ENCODE measurements at regions not wholly inside any gene's neighbourhood (a gene's known extent, or its start where the extent isn't known, plus 50 kb on each side); places are given as distances from the start of the nearest gene placed in this dataset.
"Not testable (repeated sequence)": the region's sequence is repeated elsewhere in the genome, so short reads cannot be mapped to it uniquely, and the experiment has no call there.

DNA sequence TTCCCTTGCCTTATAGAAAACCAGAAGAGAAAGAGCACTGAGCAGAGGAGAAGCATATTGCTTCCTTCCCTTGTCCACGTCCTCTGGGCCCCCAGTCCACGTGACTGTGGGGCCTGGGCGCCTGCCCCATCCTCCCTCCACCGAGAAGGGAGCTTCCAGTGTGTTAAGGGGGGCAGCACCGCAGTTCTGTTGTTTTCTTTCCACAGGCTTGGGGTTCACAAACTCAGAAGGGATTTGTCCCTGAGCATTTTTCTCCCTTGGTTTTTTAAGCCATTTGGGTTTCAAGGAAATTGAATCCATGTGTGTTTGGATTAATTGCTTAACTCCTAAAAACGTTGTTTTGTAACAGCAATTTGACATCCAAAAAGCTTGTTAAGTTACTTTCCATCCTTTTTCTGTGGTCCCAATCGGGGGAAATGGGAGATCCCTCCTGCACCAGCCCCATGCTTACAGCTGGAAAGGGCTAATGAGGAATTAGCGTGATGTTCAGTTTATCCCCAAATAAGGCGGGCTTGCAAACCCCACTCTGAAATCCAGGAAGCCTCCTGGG, 347.5 kb upstream of the TNRC6C start:
- DNase-seq: no peak

GRCh38 chr17:77611791-77612502, 346.6 kb upstream of the TNRC6C start:
- peak; percentile 34 for DNase-seq

GRCh38 chr17:77613218-77613617, 345.3 kb upstream of the TNRC6C start:
- no peak for DNase-seq

GRCh38 chr17:77613627-77614026, 344.9 kb upstream of the TNRC6C start:
- DNase-seq: no peak

- no peak for DNase-seq
Measured at GRCh38 chr17:77615703-77616253, 342.7 kb upstream of the TNRC6C start.

DNA sequence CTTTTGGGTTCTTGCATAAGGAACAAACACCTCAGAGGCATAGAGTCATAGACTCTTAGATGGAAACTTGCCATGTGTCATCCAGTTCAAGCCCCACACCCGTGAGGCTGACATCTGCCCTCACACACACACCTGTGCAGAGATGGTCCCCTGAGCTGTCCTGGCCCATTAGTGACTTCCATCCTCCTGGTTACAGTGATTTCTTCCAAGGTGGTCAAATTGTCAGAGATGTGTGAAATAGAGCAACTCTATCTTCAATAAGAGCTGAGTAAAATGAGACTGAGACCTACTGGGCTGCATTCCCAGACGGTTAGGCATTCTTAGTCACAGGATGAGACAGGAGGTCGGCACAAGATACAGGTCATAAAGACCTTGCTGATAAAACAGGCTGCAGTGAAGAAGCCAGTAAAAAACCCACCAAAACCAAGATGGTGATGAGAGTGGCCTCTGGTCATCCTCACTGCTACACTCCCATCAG, 342.2 kb upstream of the TNRC6C start:
- DNase-seq: no peak

DNA sequence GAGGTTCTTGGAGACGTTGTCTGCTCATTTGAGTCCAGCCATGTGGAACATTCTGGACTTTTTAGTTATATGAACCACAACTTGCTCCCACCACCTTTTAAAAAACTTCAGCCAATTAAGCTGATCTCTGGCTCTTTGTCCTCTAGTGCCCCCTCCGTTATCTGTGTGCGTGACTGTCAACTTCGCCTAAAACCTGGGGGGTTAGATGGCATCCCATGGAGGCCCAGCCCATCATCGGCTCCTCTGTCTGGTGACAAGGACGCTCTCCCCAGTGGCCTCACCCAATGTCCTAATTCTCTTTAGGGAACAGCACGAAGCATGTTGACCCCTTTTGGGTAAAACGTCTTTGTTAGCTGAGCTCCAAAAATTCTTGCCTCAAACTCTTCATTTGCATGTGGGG, 341.0 kb upstream of the TNRC6C start:
- DNase-seq: no peak

DNA sequence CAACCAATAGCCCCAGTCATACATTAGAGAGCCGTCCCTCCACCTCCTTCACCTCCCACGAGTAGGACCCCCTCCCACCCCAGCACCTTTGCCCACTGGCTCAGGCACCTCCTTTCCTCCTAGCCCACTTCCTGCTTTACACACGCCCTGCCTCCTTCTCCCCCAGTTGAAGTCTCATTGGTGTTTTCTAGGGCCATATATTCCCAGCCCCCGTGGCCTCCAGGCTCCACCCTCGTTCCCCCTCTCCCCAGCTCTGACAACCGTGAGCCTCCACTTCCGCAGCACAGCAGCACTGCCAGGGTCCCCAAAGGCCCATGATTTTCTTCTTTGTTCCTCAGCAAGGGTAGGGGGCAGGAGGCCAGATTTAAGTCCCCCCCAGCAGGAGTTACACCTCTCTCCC, 340.3 kb upstream of the TNRC6C start:
- no peak for DNase-seq

DNA sequence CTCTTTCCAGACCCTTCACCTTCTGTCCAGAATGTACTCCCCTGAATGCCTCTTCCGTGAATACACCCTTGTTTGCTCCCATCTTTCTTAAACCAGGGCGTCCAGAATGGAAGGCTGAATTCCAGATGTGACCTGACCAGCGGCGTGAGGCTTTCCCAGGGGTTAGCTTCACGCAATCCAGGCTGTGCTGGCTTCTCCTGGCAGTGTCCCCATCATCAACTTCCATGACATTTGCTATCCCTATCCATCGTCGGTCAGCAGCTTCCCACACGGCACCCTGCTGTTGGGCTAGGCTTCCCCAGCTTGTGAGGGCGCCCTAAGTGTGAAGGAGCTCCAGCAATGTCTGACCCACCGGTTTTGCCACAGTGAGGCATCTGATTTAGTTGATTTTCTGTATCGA, 339.8 kb upstream of the TNRC6C start:
- no peak for DNase-seq

DNA sequence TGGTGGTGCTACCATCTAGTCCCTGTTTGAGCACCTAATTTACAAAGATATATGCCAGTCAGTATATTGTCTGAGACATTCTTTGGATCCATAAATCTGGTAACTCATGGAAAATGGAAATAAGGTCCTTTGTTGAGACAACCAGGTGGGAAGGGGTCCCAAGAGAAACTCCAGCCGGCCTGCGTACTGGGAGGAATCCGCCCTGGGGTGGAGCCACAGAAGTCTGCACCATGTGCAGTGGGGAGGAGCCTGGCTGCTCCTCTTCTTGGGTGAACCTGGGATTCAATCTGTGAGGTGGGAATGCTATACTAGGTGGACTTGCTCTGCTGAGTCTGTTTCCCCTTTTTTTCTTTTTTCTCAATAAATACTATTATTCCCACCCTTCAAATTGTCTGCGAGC, 339.2 kb upstream of the TNRC6C start:
- no peak for DNase-seq

DNA sequence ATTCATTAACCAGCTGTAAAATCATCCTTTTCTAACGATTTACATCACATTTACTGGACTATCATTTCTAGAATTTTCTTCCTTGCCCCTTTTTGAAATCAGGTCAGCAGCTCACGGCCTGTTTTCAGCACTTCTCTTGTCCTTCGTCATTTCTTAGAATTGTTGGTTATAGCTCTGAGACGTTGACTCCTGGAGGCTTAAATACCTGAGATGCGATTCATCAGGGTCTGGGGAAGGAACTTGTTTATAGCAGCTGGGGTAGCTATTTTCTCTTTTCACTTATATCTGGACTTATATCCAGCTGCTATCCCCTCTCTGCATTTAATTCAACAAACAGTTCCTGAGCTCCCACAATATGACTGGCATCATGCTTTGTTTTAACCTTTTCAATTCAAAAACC, 338.7 kb upstream of the TNRC6C start:
- DNase-seq: no peak

DNA sequence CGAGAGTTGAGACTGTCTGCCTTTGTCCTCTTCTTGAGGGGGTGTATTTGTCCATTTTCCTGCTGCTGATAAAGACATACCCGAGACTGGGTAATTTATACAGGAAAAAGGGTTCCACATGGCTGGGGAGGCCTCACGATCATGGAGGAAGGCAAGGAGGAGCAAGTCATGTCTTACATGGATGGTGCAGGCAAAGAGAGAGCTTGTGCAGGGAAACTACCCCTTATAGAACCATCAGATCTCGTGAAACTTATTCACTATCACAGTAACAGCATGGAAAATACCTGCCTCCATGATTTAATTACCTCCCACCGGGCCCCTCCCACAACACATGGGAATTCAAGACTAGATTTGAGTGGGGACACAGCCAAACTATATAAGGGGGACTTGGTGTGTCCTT, 338.2 kb upstream of the TNRC6C start:
- no peak for DNase-seq

DNA sequence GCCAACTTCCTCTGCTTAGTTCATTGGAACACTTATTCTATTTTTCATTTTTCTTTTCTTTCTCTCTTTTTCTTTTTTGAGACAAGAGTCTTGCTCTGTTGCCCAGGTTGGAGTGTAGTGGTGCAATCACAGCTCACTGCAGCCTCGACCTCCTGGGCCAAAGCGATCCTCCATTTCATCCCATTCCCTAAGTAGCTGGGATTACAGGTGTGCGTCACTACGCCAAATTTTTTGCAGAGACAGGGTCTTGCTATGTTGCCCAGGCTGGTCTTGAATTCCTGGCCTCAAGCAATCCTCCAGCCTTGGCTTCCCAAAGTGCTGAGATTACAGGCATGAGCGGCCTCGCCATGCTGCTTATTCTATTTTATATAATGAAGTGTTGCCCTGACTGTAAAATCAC, 336.4 kb upstream of the TNRC6C start:
- DNase-seq: not testable (repeated sequence)

DNA sequence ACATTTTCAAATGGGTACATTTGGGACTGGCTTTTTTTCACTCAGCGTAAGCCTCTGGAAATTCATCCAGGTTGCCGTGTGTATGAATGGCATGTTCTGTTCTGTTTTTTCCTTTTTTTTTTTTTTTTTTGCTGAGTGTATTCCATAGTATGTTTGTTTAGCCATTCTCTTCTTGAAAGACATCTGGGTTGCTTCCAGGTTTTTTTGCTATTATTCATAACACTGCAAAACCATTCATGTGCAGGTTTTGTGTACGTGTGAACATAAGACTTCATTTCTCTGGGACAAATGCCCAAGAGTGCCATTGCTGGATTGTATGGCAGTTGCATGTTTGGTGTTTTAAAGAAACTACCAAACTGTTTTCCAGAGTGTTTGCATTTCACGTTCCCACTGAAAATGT, 335.9 kb upstream of the TNRC6C start:
- no peak for DNase-seq

GRCh38 chr17:77623321-77623720, 335.2 kb upstream of the TNRC6C start:
- DNase-seq: not testable (repeated sequence)

- DNase-seq: no peak
Measured at GRCh38 chr17:77628035-77628434, 330.5 kb upstream of the TNRC6C start.

DNA sequence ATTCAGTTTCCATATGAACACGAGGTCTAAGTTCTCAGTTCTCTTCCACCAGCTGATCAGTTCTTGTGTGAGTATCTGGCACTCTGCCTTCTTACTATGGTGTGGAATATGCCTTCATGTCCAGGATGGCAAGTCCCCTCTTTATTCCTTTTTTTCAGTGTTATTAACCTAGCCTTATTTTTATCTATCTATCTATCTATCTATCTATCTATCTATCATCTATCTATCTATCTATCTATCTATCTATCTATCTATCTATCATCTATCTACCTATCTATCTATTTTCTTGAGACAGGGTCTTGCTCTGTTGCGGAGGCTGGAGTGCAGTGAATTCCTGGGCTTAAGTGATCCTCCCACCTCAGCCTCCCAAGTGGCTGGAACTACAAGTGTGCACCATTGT, 329.2 kb upstream of the TNRC6C start:
- DNase-seq: not testable (repeated sequence)

DNA sequence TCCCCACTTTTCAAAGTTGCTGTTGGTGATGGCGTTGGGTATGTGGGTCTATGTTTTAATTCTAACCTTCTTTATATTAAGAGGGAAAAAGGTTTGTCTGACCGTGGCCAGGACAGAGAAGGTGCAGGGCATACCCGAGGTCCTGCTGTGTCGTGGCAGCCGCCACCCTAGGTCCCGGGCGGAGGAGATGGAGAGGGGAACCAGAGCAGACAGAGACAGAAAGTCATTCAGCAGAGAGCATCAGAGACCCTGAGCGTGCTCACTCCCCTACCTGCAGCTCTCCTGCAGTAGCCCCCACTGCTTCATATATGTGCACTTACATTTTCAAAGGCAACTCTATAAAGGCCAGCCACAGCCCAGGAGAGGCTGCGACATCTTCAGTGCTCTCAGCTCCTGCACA, 327.2 kb upstream of the TNRC6C start:
- DNase-seq: no peak

DNA sequence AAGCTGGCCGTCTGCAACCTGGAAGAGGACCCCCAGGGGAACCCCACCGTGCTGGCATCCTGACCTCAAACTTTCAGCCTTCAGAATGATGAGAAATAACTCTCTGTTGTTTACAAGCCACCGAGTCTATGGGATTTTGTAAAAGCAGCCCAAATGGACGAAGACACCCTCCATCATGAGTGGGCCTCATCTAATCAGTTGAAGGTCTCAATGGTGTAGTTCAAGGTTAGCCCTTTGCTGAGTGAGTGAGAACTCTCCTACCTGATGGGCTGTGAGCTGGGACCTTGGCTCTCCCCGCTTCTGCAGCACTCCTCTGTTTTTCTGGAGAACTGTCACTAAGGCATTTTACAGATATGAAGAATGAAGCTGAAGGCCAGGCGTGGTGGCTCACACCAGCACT, 325.9 kb upstream of the TNRC6C start:
- no peak for DNase-seq

- no peak for DNase-seq
Measured at GRCh38 chr17:77634710-77635109, 323.8 kb upstream of the TNRC6C start.

GRCh38 chr17:77635176-77635575, 323.3 kb upstream of the TNRC6C start:
- DNase-seq: no peak

DNA sequence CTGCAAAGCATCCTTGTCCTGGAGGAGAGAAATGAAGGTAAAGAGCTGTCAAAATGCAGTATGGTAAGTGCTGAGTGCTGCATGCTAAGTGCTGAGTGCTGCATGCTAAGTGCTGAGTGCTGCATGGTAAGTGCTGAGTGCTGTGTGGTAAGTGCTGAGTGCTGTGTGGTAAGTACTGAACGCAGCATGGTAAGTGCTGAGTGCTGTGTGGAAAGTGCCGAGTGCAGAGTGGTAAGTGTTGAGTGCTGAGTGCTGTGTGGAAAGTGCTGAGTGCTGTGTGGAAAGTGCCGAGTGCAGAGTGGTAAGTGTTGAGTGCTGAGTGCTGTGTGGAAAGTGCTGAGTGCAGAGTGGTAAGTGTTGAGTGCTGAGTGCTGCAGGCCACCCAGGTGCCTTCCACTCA, 322.7 kb upstream of the TNRC6C start:
- DNase-seq: not testable (repeated sequence)

DNA sequence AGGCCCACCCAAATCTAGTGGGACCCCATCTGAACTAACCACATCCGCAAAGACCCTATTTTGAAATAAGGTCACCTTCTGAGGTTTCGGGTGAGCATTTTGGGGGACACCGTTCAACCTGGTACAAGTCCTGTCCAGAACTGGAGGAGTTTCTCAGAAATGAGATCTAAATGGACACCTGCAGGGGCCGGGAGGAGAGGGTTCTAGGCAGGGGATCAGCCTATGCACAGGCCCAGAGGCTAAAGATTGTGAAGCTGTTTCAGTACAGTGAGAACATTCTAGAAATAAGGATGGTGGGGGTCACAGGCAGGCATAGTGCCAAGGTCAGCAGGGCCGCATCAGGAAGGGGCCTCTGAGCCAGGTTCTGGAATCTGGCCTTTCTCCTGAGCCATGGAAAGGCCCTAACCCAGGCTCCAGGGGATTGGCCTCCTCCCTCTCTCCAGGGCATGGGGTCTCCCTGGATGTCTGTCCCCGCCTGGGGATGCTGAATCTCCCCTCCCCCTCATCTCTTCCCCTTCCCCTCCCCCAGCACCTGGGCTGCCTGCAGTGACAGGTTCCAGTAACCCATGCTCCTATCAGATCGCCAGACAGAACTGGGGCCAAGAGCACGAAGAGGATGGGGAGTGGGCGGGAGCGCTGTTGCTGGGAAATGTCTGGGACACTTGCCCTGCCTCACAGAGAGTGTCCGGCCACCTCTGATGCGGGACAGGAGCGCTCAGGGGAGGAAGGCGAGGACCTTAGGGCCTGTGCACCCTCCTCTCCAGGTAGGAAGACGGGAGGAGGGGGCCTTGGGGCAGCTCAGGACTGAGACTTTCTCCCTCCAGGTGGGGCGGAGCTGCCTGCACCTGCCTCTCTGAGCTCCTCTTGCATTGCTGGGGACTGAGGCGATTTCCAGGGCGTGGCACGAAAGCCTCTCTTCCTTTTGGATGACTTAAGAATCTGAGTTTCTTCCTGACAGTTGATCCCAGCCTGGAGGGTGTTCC, 321.4 kb upstream of the TNRC6C start:
- DNase-seq: no peak
